Hematopoietic multipotent progenitor cell (in vitro differentiated cells): ENCODE measurements at regions not wholly inside any gene's neighbourhood (a gene's known extent, or its start where the extent isn't known, plus 50 kb on each side); places are given as distances from the start of the nearest gene placed in this dataset.
"Not testable (repeated sequence)": the region's sequence is repeated elsewhere in the genome, so short reads cannot be mapped to it uniquely, and the experiment has no call there.

ENCODE experiments used
- DNase-seq, 3 donors: peaks; one replicate each; pipeline ENCODE4 v3.0.0-alpha.2; 2011 to 2015; ENCODE audit warnings: low read depth in 2 of 3, low spot score in 2 of 3

DNA sequence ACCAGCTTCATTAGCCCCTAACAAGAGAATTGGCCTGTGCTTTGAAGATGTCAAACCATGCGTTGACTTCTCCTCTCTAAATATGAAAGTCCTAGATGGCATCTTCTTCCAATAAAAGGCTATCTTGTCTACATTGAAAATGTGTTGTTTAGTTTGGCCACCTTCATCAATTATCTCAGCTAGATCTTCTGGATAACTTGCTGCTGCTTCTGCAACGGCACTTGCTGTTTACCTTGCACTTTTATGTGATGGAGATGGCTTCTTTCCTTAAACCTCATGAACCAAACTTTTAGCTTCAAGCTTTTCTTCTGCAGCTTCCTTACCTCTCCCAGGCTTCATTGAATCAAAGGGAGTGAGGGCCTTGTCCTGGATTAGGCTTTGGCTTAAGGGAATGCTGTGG is 58.6 kb upstream of the CSNK1E start:
- not testable (repeated sequence) for DNase-seq

DNA sequence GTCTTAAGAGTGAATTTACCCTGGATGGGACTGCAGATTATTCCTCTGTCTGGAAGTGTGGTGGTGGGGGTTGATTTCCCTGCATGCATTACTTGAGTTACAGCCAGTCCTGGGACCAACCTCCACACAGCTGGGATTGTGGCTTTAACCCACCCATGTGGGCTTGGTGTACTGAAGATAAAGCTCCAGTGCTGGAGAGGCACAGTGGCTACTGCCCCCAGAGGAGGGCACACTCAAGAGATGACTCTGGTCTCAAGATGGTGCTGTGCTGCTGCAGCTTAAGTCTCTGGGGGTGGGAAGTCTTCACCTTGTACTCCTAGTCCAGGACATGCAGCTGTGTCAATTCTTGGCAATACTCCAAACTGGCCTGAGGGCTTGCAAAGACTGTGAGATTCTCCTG is 57.8 kb upstream of the CSNK1E start:
- not testable (repeated sequence) for DNase-seq

DNA sequence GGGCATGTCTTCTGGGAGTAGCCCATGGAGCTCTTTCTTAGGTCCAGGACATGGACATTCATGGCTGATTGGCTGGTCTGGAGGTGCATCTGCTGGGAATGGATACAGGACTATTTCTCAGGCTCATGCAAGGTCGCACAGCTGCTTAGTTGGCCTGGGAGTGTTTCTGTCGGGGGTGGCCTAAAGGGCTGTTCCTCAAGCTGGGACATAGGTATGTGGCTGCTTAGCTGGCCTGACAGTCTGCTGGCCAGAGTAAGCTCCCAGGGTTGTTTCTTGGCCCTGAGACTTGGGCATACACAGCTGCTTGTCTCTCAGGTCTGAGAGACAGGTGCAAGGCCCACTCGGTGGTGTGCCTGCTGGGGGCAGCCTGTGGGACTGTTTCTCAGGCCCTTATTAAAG is 57.2 kb upstream of the CSNK1E start:
- not testable (repeated sequence) for DNase-seq

DNA sequence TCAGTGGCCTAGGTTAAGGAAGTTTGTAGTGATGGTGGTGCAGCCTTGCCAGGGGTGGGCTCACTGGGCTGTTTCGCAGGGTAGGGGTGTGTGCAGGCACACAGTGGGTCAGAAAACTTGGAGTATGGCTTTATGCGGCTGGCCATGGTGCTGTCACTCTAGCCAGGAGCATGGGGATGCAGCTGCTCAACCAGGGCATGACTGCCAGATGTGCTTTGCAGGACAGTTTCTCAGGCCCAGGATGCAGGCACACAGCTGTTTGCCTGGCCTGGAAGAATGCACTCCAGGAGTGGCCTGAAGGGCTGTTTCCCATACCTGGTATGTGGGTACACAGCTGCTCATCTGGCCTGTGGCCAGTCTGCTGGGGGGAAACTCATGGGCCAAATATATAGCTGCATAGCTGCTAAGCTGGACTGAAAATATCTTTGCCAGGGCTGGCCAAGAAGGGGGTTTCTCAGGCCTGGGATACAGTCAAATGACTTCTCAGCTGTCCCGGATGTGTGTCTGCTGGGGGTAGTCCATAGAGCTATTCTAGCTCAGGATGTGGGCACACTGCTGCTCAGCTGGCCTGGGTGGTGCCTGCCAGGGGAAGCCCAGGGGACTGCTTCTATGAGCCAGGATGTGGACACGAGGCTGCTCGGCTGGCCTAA is 56.7 kb upstream of the CSNK1E start:
- DNase-seq: peak in 2 of 3 donors; percentile 25 to 53

DNA sequence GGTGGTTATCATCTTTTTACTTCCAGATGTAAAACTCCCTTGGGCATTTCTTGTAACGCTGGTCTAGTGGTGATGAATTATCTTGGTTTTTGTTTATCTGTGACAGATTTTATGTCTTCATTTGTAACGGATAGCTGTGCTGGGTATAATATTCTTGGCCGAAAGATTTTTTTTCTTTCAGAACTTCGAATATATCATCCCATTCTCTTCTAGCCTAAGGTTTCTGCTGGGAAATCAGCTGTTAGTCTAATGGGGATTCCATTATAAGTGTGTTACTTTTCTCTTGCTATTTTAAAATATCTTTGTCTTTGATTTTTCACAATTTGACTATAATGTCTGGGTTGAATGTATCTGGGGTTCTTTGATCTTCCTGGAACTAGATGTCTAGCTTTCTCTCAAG is 55.4 kb upstream of the CSNK1E start:
- not testable (repeated sequence) for DNase-seq

DNA sequence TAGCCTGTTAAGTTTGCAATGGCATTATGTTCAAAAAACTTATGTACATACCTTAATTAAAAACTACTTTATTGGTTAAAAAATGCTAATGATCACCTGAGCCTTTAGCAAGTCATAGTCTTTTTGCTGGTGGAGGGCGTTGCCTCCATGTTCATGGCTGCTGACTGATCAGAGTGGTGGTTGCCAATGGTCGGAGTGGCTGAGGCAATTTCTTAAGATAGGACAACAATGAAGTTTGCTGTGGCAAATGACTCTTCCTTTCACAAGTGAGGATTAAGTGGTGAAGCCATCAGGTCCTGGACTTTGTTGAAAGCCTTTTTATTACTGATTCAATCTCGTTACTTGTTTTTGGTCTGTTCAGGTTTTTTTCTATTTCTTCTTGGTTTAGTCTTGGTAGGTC is 53.3 kb upstream of the CSNK1E start:
- DNase-seq: not testable (repeated sequence)

DNA sequence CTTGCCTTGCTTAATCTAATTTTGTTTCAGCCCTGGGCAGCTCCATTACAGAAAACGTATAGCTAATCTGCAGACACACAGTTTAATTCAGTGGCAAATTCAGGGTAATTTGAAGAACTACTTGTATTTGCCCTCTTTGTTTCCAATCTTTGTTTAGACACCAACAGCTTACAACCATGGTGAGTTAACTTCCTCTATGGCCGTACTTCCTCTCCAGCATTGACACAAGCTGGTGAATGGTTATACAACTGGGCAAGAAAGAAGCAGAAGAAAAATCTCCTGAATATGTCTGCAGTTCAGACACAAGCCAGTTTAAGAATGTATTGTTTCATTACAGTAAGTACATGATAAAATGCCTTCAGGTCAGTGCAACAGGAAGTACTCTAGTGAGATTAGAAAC is 51.9 kb upstream of the CSNK1E start:
- peak in 2 of 3 donors; percentile 13 to 24 for DNase-seq
